HG03558 (cell line): ENCODE measurements at regions not wholly inside any gene's neighbourhood (a gene's known extent, or its start where the extent isn't known, plus 50 kb on each side); places are given as distances from the start of the nearest gene placed in this dataset.

ENCODE experiments used
- ATAC-seq: cut with Tn5 transposase; IDR thresholded peaks from one replicate; pipeline ENCODE4 v1.9.1; 2021; ENCODE audit warnings: moderate number of reproducible peaks; ENCODE audit not compliant: unreplicated experiment; ENCODE audit errors: extremely low read depth

GRCh38 chr22:49433717-49434611, 393.7 kb downstream of the BRD1 start:
- ATAC-seq = no peak

DNA sequence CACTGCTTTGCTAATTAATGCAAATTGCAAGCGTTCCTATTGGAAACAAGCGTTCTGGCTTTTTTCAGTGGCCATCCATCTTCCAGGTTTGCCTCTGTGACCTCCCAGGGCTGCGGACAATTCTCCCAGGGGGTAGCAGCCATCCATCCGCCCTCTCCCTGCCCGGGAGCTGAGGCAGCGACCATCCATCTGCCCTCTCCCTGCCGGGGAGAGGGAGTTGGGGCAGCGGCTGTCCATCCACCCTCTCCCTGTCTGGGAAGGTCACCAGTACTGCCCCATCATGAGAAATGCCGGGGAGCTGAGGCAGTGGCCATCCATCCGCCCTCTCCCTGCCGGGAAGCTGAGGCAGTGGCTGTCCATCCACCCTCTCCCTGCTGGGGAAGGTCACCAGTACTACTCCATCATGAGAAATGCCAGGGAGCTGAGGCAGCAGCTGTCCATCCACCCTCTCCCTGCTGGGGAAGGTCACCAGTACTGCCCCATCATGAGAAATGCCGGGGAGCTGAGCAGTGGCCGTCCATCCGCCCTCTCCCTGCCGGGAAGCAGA, 394.7 kb downstream of the BRD1 start:
- ATAC-seq = no peak

DNA sequence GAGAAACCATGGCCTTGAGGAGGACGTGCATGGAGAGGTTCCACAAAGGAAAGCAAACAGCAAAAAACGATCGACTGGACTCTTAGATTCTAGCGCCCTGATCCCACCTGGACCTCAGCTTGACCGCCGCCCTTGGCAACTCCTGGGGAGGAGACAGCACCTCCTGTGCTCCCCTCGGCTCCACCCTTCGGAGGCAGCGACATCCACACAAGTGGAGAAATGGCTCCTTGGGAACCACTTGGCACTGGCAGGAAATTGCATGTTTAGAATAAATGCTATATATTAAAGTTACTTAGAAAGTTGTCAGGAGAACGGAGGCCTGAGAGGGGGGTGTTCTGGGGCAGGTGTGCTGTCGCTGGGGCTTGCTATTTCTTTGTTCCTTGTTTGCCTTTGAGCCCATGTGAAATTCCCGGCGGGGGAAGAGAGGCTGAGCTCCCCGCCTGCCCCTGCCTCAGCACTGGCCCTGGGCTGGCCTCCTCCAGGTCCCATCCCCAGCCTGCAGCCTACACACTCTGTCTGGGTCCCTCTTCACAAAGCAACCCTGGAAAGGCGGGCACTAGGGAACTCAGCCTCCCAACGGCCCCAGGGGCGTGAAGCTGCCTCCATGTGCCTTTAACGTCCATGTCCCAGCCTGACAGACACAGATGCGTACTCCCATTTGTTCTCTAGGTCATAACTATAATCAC, 395.3 kb downstream of the BRD1 start:
- no peak for ATAC-seq

DNA sequence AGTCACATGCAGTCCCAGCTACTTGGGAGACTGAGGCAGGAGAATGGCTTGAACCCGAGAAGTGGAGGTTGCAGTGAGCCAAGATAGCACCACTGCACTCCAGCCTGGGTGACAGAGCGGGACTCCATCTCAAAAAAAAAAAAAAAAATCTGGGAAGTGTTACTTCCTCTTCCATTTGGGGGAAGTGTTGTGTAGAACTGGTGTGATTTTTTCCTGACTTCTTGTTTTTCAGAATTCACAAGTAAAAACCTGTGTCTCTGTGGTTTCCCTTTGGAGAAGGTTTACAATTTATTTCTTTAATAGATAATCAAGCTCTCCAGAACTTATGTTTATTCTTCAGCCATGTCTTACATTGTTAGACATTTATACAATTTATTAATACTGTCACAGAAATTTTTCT, 396.1 kb downstream of the BRD1 start:
- ATAC-seq = no peak

- no peak for ATAC-seq
Observed at GRCh38 chr22:49429066-49429465, 398.6 kb downstream of the BRD1 start.

DNA sequence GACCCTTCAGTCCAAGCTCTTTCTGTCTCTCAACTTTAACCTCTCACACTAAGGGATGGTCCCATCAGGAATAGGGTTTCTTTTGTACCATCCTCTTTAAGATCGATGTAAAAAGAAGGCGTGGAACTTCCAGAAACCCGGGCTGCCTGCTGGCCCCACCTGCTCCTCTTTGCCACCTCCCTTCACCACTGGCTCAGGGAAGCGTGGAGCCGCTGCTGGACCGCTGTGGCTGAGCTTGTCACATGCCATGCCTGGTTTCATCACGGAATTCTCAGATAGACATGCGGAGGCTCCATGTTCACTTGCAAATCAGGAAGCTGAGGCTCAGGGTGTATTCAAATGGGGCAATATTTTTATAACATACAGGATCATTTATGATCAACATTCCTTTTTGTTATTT, 399.7 kb downstream of the BRD1 start:
- no peak for ATAC-seq

DNA sequence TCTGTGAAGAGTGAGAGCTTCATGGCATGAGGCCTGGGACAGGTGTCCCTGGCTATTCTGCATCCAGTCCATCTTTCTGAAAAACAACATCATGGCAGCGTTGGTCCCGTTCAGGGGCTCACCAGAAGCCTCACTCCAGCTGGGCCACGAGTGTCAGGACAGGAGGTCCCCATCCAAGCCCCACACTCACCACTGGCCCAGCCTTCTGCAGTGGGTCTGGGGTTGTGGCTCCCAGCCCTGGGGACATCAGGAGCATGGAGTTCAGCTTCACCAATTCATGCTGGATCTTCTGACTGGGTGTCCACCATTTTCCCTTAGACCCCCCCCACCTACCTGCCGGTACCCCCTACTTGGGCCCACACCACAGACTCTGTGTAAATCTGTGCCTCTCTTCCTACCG, 400.3 kb downstream of the BRD1 start:
- ATAC-seq = no peak

- ATAC-seq = no peak
Observed at GRCh38 chr22:49426618-49427266, 400.9 kb downstream of the BRD1 start.

- no peak for ATAC-seq
Observed at GRCh38 chr22:49426098-49426497, 401.6 kb downstream of the BRD1 start.

DNA sequence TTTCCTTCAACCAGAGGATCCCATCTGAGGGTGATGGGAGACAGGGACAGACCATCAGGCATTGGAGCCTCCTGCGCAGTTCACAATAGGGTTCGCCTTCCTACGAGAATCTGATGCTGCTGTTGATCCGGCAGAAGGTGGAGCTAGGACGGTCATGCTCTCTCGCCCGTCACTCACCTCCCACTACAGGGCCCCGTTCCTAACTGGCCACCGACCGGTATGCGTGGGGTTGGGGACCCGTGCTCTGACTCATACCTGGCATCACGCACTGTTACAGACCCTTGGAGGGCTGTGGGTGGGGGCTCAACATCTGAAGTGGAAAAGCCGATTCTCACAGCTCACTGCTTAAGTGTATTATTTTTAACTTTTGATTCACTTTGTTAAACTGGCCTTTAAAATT, 402.3 kb downstream of the BRD1 start:
- ATAC-seq = no peak

DNA sequence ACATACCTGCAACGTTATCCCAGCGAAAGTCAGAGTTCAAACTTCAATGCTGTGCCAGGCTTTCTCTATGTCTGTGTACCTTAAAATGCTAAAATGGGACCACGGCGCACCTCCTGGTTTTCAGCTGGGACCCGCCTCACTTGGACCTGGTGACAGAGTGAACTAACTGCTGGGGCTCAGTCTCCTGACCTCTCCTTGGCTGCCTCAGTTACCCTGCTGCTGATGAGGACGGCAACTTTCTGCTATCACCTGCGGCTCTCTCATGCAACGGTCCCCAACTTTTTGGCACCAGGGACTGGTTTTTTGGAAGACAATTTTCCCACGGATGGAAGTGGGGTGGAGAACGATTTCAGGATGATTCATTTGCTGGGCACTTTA, 402.8 kb downstream of the BRD1 start:
- no peak for ATAC-seq

DNA sequence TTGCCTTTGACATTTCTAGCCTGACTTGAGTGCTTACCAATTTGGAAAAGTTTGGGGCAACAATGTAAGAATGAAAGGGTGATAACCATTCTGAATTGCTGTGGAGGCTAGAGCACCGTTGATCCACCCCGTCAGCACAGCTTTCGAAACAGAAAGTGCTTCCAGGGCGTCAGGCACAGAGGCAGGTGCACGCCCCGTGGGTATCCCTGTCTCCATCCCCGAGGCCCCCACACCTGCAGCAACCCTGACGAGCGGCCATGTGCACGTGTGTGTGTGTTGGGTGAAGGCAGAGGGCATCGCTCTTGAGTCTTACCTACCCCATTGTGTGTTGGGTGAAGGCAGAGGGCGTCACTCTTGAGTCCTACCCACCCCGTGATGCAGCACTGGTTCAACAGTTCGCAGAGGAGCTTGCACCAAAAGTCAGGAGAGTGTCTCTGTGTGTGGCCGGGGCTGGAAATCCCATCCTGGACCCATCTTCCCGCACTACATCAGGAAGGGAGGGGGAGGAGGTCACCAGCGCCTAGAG, 404.5 kb downstream of the BRD1 start:
- no peak for ATAC-seq

GRCh38 chr22:49422701-49423100, 405.0 kb downstream of the BRD1 start:
- no peak for ATAC-seq

- no peak for ATAC-seq
Observed at GRCh38 chr22:49420651-49421050, 407.0 kb downstream of the BRD1 start.

GRCh38 chr22:49419661-49420060, 408.0 kb downstream of the BRD1 start:
- no peak for ATAC-seq

GRCh38 chr22:49418943-49419342, 408.7 kb downstream of the BRD1 start:
- no peak for ATAC-seq

- ATAC-seq = no peak
Observed at GRCh38 chr22:49418341-49418894, 409.3 kb downstream of the BRD1 start.

DNA sequence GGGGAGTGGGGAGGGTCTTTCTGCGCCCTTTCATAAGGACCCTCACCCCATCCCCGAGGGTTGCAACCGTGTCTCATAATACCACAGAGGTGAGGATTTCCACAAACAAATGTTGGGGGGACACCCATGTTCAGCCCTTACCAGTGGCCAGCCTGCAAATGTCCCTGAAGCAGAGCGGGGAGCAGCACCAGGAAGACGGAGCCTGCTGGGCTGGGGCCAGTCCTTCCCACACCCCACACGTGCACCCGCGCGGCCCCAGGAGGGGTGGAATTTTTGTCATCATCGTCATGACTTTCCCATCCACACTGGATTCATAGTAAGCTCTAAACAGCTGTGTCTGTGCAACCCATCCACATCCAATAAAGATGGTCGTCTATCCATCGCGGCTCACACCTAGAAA, 409.8 kb downstream of the BRD1 start:
- no peak for ATAC-seq

DNA sequence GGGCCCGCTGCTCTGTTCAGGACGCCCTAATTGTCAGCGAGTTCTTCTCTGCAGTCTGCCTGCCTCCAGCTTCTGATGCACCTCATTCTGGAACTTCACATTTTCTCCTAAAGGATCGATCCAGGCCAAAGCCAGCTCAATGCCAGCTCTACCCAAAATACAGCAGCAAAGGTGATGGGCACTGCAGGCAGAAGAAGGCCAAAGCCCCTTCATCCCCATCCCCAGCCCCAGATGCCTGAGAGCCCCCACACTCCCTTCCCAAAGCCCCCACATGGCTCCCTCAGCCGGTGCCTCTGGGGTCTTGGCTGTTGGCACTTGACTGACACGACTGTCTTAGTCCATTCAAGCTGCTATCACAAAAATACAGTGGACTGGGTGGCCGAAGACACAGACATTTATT, 410.3 kb downstream of the BRD1 start:
- no peak for ATAC-seq

DNA sequence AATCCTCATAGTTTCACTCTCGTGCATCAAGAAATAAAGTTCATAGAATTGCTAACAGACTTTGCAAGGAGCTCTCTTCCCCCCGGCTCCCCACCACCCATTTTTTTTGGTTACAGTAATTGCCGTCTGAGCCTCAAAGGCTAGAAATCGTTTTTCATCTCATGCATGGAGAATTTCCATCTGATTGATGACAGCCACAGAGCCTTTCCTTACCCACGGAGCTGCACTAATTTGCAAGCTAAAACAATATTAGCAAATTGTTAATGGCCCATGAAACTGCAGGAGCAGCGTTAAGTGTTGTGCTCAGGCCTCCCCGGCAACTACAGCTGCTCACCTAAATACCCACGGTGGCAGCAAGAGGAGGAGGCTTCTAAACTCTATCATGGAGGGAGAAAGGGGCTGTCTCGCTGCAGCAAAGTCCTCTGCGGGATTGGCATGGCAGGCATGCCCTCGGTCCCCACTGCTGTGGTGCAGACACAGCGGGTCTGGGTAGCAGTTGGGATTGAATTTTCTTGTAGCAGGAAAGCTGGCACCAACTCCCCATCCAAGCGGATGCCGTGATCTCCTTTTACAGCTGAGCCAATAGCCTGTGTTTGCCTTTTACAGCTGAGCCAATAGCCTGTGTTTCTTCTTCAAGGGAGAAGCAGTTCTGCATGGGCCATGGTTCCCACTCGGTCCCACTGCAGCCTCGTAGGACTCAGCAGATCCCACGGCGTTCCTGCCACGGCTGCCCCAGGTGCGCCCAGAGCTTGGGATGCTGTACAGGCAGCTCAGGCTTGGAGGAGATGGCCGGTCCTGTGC, 412.3 kb downstream of the BRD1 start:
- no peak for ATAC-seq
